LNCAP (cell line): ENCODE measurements at regions not wholly inside any gene's neighbourhood (a gene's known extent, or its start where the extent isn't known, plus 50 kb on each side); places are given as distances from the start of the nearest gene placed in this dataset.

Experiments used
- CTCF ChIP-seq: fragments of 450-650 bp; IDR thresholded peaks from 2 replicates; pipeline ENCODE4 v1.5.1; 2017; ENCODE audit warnings: mild to moderate bottlenecking

DNA sequence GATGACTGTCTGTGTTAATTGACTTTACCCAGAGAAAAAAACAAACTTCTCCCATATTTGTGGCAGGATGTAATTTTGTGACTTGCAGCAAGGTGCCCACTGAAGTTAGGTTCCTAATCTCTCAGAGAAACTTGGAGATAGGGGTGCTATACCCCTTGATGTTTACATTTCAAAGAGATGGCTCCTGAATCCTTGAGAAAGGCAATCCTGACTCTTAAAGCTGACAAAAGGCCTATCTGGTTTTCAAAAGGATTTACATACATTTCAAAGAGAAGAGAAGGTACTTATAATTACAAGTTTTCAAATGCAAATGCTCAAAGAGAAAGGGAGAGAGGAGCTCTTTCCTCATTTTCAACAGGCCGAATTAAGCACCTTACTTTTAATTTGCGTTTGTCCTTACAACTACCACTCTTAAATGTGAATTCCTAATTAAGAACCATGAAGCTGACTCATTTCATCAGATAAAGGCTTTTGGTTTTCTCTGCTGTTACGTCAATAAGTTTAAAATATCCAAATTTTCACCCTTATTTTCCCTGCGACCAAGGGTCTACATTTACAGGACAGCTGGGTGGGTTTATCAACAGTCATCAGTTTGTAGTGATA, 711.8 kb upstream of the MAP3K7 start:
- no peak for TF ChIP-seq CTCF

DNA sequence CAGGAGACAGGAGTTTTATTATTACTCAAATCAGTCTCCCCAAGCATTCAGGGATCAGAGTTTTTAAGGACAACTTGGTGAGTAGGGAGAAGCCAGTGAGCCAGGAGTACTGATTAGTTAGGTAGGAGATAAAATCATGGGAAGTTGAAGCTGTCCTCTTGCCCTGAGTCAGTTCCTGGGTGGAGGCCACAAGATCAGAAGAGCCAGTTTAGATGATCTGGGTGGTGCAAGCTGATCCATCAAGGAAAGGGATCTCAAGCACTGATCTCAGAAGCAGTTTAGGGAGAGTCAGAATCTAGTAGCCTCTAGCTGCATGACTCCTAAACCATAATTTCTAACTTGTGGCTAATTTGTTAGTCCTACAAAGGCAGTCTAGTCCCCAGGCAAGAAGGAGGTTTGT, 706.5 kb upstream of the MAP3K7 start:
- TF ChIP-seq CTCF = no peak

GRCh38 chr6:91291071-91291470, 704.2 kb upstream of the MAP3K7 start:
- no peak for TF ChIP-seq CTCF

DNA sequence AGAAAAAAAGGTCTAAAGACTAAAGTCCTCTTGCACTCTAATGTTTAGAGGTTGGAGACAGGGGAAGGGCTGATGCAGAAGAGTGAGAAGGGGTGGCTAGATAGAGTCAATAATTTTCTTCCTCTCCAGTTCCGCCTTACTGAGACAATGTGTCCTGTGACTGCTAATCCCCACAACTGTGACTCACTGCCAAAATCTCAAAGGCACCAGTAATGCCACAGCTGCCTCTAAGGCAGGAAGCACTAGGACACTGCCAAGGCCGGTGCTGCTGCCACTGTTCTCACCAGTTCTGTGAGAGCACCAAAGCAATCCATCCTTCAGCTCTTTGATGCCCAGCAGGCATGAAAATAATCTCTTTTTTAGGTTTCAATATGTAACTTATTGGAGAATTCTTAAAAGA, 701.9 kb upstream of the MAP3K7 start:
- no peak for TF ChIP-seq CTCF

DNA sequence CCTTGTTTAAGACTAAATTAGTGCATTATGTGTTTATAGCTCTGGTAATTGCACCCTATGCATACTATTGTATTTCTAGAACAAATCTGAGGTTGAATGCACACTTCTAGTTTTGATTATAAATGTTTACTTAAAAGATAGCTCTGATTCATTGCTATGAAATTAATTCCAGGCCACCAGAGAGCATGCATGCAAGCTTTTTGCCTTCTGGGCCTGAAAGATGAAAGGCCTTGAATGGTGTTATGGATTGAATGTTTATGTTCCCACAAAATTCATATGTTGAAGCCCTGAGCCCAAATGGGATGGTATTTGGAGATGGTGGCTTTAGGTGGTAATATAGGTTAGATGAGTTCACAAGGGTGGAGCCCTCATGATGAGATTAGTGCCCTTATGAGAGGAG, 695.0 kb upstream of the MAP3K7 start:
- no peak for TF ChIP-seq CTCF

DNA sequence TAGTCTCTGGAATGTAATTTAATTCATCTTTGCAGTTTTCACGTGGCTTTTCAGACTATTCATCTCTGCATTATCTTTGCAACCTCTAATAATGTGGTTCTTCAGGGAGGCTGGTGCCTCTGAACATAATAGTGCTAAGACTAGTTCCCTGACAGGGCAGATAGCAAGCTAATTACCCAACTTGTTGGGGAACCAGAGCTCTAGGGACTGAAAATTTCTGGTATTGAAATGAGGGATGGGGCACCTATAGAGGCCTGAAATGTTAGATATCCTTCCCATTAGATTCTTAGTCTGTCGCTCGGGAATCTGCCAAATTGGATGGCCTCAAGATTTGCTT, 693.6 kb upstream of the MAP3K7 start:
- TF ChIP-seq CTCF = no peak

DNA sequence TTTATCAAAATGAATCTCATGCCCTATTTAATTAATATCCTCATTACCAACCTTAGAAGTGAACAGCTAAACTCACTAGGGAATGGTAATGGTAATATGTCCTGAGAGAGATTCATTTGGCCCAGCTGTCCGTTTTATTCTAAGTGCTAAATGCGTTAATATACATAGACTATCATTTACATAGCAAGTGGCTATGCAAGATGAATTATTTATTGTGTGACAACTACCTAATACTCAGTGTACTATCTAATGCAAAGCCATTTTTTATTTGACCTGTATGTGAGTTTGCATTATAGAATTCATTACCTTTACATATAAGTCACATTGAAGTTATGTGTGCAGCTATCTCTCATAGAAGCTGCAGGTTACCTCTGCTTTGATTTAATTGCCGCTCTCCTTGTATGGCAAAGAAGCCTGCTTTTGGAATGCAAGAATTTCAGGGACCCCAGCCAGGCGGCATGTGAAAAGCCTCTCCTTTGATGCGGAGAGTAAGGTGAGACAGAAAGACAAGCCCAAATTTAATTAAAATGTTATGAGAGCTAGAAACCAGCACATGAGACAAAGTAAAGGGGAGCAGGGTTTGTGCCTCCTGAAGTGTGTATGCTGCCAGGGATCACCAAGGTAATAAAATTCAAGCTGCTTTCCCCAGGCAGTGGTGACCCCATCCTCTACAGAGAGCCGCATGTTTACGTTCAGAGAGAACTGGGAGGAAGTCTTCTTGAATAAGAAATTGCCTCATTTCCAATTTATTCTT, 693.0 kb upstream of the MAP3K7 start:
- no peak for TF ChIP-seq CTCF
